Caki2 (cell line): ENCODE measurements at regions not wholly inside any gene's neighbourhood (a gene's known extent, or its start where the extent isn't known, plus 50 kb on each side); places are given as distances from the start of the nearest gene placed in this dataset.

Source experiments
- DNase-seq: peaks from one replicate; pipeline ENCODE4 v3.0.0-alpha.2; 2015; ENCODE audit warnings: low read depth
- in situ Hi-C: cut with HindIII; loops from 2 replicates; pipeline ENCODE4 v1.10.0; 2016; ENCODE audit warnings: low sequenced_read_pairs, low pct_unique_long_range_greater_than_20kb, mixed read lengths

GRCh38 chr4:16952896-16953630 is 54.6 kb upstream of the LDB2 start:
- in situ Hi-C loops: no loop called here
- no peak for DNase-seq

- in situ Hi-C loops: no loop called here
- DNase-seq: no peak
Observed at GRCh38 chr4:16952462-16952871, 54.0 kb upstream of the LDB2 start.
